Ureter (tissue), 1 donor: ENCODE measurements at regions not wholly inside any gene's neighbourhood (a gene's known extent, or its start where the extent isn't known, plus 50 kb on each side); places are given as distances from the start of the nearest gene placed in this dataset.

Experiments
- DNase-seq: peaks from one replicate; pipeline ENCODE4 v3.0.0-alpha.2; 2020; ENCODE audit warnings: low spot score
- donor health status: DM: yes; HTN: yes; CAD: no.

- no peak for DNase-seq
Measured at GRCh38 chr14:22513066-22513812, 75.8 kb downstream of the DAD1 start.

GRCh38 chr14:22512106-22512814, 76.8 kb downstream of the DAD1 start:
- no peak for DNase-seq

GRCh38 chr14:22510527-22511110, 78.4 kb downstream of the DAD1 start:
- DNase-seq = no peak

GRCh38 chr14:22509751-22510300, 79.2 kb downstream of the DAD1 start:
- no peak for DNase-seq

DNA sequence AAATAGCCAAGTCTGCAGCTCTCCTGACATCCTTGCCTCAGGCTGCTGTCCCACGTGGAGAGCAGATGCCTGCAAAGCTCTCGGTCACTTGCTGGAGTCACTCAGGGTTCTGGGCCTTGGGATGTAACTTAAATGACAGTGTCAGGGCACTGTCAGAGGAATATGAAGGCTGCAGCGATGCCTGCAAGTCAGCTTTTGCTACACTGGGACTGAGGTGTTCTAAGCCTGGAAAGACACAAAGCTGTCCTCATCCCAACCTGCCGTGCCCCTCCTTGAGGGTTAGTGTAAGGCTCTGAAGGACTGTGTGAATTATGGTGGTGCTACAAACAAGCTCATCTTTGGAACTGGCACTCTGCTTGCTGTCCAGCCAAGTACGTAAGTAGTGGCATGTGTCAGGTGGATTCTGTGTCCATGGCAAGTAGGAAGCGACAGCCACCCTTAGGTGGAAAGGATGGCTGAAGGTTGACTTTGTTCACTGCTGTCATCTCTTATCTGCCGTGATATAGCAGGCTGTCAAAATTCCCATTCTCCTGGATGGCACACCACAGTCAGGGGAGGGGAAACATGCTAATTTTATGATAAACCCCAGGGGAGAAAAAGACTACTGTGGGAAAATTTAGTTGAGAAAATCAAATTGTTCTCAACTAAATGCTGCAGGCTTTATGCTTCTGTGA, 79.9 kb downstream of the DAD1 start:
- DNase-seq = no peak

DNA sequence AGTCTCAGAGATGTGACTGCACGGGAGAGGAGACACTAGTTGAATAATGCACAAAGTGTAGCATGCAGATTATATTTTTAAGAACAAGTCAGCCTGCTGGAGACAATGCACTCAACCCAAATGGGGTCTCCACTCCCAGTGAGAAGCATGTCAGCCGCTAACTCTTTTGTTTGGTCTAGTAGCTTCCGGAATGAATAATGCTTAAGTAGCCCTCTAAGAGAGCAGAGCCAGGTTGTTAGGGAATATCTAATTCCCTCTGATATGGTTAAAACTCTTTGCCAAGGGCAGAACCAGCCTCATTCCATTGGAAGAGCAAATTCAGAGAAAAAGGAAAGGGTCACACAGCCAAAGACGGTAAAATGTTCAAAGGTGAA, 80.4 kb downstream of the DAD1 start:
- no peak for DNase-seq

DNA sequence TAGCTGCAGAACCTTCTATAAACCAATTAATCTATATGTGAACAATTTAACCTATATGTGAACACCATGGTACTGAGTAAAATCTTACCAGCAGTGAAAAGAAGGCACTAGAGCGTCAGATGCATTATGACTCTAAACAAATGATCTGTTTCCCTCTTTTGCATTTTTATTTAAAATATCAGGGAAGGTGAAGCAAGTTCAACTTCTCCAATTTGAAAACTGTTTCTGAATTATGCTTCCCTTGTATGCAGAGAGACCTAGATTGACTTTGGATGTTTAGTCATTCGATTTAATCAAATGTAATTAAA, 80.9 kb downstream of the DAD1 start:
- no peak for DNase-seq

- no peak for DNase-seq
Measured at GRCh38 chr14:22506778-22507351, 82.2 kb downstream of the DAD1 start.

DNA sequence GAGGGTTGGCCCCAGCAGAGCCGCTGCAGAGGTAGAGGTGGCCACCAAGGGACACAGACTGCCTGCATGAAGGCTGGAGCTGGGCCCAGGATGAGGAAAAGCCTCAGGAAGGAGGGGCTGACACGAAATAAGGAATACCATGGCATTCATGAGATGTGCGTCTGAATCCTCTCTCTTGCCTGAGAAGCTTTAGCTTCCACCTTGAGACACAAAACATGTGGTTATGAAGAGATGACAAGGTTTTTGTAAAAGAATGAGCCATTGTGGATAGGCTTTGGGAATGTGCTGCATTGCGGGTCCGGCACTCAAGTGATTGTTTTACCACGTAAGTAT, 82.7 kb downstream of the DAD1 start:
- DNase-seq = no peak

GRCh38 chr14:22505697-22506377, 83.2 kb downstream of the DAD1 start:
- no peak for DNase-seq

DNA sequence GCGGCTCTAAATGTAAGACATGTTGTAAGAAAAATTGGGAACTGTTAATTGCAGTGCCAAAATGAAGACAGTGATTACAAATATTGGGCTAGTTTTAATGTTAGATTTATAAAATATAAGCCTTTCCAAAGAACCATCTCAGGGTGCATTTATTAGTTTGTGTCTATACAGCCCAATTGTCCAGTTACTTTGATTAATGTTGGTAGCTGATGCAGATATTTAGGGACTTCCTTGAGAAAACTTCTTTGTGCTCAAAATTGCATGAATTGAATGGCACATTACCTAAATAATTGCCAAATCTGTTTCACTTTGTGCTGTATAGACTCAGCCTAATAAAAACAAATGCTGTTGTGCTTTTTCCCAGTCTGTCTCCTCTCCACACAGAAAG, 83.7 kb downstream of the DAD1 start:
- no peak for DNase-seq

- DNase-seq = no peak
Measured at GRCh38 chr14:22502551-22502950, 86.5 kb downstream of the DAD1 start.

- no peak for DNase-seq
Measured at GRCh38 chr14:22502007-22502406, 87.0 kb downstream of the DAD1 start.

- no peak for DNase-seq
Measured at GRCh38 chr14:22500954-22501726, 87.9 kb downstream of the DAD1 start.

DNA sequence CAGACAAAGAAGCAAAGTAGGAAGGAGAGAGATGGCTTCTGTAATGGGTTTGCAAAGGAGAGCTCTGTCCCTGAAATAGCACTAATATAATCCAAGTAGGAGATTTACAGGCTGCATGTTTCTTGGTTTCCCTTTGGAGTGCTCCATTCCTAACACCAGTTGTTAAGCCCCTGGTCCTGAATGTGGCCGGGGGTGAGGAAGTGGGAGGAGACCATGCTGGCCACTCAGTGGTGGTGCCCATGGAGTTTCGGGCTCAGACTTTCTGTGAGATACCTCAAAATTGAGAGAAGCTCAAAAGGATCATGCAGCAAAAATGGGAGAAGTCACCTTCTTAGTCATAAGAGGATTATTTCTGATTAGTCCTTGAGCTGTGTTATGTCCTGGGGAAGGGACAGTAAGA, 88.5 kb downstream of the DAD1 start:
- no peak for DNase-seq

GRCh38 chr14:22497671-22498093, 91.3 kb downstream of the DAD1 start:
- DNase-seq = no peak

GRCh38 chr14:22497144-22497423, 91.9 kb downstream of the DAD1 start:
- DNase-seq = no peak

- DNase-seq = no peak
Measured at GRCh38 chr14:22494486-22495135, 94.4 kb downstream of the DAD1 start.

- no peak for DNase-seq
Measured at GRCh38 chr14:22493753-22494152, 95.3 kb downstream of the DAD1 start.
